DMS153 treated with DMSO at 0.1 percent for 48 hours (cell line): ENCODE measurements at regions not wholly inside any gene's neighbourhood (a gene's known extent, or its start where the extent isn't known, plus 50 kb on each side); places are given as distances from the start of the nearest gene placed in this dataset.
"Not testable (repeated sequence)": the region's sequence is repeated elsewhere in the genome, so short reads cannot be mapped to it uniquely, and the experiment has no call there.

Source experiments
- DNase-seq: peaks from one replicate; lab custom pipeline; 2025; ENCODE audit not compliant: unreplicated experiment; lab: John Stamatoyannopoulos, UW

- no peak for DNase-seq
Measured at GRCh38 chr1:163571950-163572349, 250.2 kb downstream of the NUF2 start.

DNA sequence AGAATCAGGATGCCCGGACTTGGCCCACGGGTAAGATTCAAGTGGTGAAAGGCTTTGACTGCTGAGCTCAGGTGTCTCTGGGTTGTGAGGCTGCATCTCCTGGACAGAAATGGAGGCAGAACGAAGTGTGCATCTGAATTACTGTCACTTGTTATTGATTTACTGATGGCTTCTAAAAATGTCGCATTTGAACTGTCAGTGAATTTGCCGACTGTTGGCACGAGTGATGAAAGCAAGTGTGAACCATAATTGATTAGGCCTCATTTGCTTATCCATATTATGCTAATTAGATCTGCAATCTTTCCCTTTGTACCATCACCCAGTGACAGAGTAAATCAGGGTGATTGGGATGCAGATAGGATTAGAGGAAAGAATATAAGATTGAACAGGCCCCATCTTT, 252.4 kb downstream of the NUF2 start:
- no peak for DNase-seq

DNA sequence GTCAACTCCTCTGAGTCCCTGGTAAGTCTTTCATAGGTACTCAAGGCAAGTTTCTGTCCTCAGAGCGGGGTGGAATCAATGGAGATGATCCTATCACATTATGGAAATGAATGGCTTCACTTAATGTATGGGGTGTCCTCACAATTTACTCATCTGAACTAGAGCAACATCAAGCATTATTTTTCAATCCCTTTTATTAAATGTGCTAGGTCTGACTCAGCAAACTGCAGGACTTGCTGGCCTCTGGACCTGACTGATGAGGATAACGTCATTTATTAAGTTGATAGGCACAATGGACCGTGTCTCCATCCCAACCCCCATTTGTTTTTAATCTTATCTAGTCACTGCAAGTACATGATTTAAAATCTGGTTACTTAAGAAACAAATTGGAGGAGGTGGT, 259.2 kb downstream of the NUF2 start:
- no peak for DNase-seq

GRCh38 chr1:163583661-163584181, 262.0 kb downstream of the NUF2 start:
- no peak for DNase-seq

- DNase-seq = no peak
Measured at GRCh38 chr1:163585796-163586195, 264.0 kb downstream of the NUF2 start.

GRCh38 chr1:163588796-163589195, 267.0 kb downstream of the NUF2 start:
- no peak for DNase-seq

- no peak for DNase-seq
Measured at GRCh38 chr1:163589735-163590134, 268.0 kb downstream of the NUF2 start.

GRCh38 chr1:163591131-163591530, 269.4 kb downstream of the NUF2 start:
- not testable (repeated sequence) for DNase-seq

GRCh38 chr1:163592623-163593022, 270.9 kb downstream of the NUF2 start:
- DNase-seq = not testable (repeated sequence)

DNA sequence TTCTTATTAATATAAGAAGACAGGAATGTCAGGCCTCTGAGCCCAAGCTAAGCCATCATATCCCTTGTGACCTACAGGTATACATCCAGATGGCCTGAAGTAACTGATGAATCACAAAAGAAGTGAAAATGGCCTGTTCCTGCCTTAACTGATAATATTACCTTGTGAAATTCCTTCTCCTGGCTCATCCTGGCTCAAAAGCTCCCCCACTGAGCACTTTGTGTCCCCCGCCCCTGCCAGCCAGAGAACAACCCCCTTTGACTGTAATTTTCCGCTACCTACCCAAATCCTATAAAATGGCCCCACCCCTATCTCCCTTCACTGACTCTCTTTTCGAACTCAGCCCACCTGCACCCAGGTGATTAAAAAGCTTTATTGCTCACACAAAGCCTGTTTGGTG, 274.4 kb downstream of the NUF2 start:
- not testable (repeated sequence) for DNase-seq

GRCh38 chr1:163596541-163597258, 274.9 kb downstream of the NUF2 start:
- DNase-seq = peak; percentile 64

DNA sequence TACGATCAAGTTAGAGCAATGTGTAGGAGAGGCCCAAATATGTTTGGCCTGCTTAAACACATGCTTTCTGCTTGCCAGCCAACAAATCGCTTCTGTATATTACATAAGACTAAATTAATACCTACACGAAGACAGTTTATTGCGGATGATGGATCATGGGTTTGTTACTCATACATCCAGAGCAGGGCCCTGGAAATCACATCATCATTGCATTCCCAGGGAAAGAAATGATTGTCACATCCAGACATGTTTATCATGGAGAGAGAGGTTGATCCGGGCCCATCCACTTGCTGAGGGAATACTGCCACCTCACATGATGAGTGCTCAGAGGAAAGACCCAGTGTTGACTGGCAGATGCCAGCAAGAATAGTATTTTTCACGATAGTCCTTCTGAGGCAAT, 282.6 kb downstream of the NUF2 start:
- DNase-seq = no peak

- no peak for DNase-seq
Measured at GRCh38 chr1:163604896-163605295, 283.1 kb downstream of the NUF2 start.

DNA sequence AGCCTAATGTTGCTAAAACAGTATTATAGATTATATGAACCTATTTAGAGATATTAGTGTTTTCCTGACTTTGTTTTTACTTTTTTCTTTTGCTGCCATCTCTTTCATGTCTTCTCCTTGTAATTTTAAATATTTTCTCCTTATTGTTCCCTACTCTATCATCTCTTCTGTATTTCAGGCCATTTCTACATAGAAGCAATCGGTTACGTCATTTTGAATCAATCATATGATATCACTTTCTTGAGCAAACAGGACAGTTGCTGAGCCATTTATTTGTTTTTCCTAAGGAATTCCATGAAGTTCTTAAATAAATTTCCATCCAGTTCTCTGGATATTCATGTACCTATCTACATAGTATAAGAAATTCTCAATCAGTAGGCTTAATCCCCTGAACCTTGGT, 287.2 kb downstream of the NUF2 start:
- DNase-seq = no peak

GRCh38 chr1:163609858-163610257, 288.1 kb downstream of the NUF2 start:
- DNase-seq = no peak

GRCh38 chr1:163610486-163610885, 288.7 kb downstream of the NUF2 start:
- peak; percentile 26 for DNase-seq

DNA sequence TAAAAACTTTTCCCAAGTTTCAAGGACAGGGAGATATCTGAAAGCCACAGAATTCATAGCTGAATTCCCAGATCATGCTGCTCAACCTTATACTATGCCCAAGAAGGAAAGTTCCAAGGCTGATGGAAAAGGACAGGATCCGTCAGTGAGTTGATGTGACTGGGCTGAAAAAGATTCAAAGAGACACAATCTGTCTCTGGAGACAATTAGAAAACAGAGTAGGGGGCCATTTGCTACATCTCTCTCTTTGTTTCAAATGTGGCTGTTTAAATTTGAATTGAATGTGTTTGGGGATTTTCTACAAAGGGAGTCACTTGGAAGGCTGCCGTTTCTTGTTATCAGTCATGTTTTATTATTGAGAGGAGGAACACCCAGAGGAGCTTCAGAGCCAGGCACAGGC, 292.6 kb downstream of the NUF2 start:
- DNase-seq = no peak

- DNase-seq = no peak
Measured at GRCh38 chr1:163628034-163628773, 306.4 kb downstream of the NUF2 start.

- no peak for DNase-seq
Measured at GRCh38 chr1:163632269-163632668, 310.5 kb downstream of the NUF2 start.

GRCh38 chr1:163633366-163633765, 311.6 kb downstream of the NUF2 start:
- no peak for DNase-seq

- DNase-seq = not testable (repeated sequence)
Measured at GRCh38 chr1:163645676-163646075, 323.9 kb downstream of the NUF2 start.

- peak; percentile 86 for DNase-seq
Measured at GRCh38 chr1:163650624-163651023, 328.9 kb downstream of the NUF2 start.
